Loucy (cell line): ENCODE measurements at regions not wholly inside any gene's neighbourhood (a gene's known extent, or its start where the extent isn't known, plus 50 kb on each side); places are given as distances from the start of the nearest gene placed in this dataset.

Experiments used
- CTCF ChIP-seq: fragments of 200-600 bp; sonication (generic); conservative IDR thresholded peaks from 2 replicates; pipeline ENCODE4 v1.5.1; 2014; ENCODE audit warnings: mild to moderate bottlenecking, antibody characterized with exemption, low read length
- EZH2phosphoT487 ChIP-seq: fragments of 200-600 bp; IDR thresholded peaks from 2 replicates; pipeline ENCODE4 v1.6.1; 2018; ENCODE audit warnings: antibody characterized with exemption, mild to moderate bottlenecking, moderate library complexity, borderline replicate concordance

GRCh38 chr6:130274007-130274406 lies 51.3 kb upstream of the SAMD3 start:
- TF ChIP-seq CTCF (no peak), EZH2phosphoT487 (no peak)
